ENCODE measurements at regions not wholly inside any gene's neighbourhood (a gene's known extent, or its start where the extent isn't known, plus 50 kb on each side); places are given as distances from the start of the nearest gene placed in this dataset.

DNA sequence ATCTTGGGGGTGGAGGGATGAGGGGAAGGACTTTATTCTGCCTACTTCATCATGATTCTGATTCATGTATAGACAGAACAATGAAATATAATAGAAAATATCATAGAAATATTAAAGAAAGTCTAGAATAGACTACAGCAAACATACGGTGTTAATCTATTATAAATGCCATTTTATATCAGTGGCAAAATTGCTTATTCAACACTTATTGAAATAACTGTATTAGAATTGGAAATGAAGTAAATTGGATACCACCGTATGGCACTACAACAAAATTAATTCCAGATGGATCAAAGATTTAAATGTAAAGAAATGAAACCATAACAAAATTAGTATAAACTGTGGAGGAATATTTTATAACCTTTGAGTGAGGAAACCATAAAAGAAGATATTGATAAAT is 213.3 kb upstream of the CTAGE1 start:
- Histone ChIP-seq H3K9me2 (replicated peaks; ENCODE audit: control insufficient read depth, low read length) (no peaks in the 10 kb centered on the region), H3F3A (ENCODE audit: control insufficient read depth, insufficient read depth) (no peaks in the 10 kb centered on the region), H3K79me2 (ENCODE audit: control insufficient read depth, low read length) (no peaks in the 10 kb centered on the region), H3K27ac (ENCODE audit: low read depth, low read length) (no peak overlapping the region), H3K27me3 (ENCODE audit: control insufficient read depth, low read length) (no peaks in the 10 kb centered on the region), H3K4me1 (ENCODE audit: control insufficient read depth, low read length) (no peaks in the 10 kb centered on the region), H4K20me1 (ENCODE audit: control insufficient read depth, insufficient read depth, low read depth, low read length) (no peaks in the 10 kb centered on the region), H3K9me3 (ENCODE audit: control insufficient read depth, insufficient read depth, low read length) (no peaks in the 10 kb centered on the region), H3K4me3 (ENCODE audit: low read length) (no peak overlapping the region), H3K4me2 (ENCODE audit: low read length) (no peak overlapping the region), H3K36me3 (ENCODE audit: control insufficient read depth, low read length) (no peaks in the 10 kb centered on the region)
- no peak for TF ChIP-seq EZH2phosphoT487 (IDR thresholded peaks at IDR 0.05; ENCODE audit: borderline replicate concordance, low read length)
- TF ChIP-seq, protein P1, sequence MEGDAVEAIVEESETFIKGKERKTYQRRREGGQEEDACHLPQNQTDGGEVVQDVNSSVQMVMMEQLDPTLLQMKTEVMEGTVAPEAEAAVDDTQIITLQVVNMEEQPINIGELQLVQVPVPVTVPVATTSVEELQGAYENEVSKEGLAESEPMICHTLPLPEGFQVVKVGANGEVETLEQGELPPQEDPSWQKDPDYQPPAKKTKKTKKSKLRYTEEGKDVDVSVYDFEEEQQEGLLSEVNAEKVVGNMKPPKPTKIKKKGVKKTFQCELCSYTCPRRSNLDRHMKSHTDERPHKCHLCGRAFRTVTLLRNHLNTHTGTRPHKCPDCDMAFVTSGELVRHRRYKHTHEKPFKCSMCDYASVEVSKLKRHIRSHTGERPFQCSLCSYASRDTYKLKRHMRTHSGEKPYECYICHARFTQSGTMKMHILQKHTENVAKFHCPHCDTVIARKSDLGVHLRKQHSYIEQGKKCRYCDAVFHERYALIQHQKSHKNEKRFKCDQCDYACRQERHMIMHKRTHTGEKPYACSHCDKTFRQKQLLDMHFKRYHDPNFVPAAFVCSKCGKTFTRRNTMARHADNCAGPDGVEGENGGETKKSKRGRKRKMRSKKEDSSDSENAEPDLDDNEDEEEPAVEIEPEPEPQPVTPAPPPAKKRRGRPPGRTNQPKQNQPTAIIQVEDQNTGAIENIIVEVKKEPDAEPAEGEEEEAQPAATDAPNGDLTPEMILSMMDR (IDR thresholded peaks at IDR 0.05; ENCODE audit: low read depth, low read length, poor library complexity, severe bottlenecking): no peak

DNA sequence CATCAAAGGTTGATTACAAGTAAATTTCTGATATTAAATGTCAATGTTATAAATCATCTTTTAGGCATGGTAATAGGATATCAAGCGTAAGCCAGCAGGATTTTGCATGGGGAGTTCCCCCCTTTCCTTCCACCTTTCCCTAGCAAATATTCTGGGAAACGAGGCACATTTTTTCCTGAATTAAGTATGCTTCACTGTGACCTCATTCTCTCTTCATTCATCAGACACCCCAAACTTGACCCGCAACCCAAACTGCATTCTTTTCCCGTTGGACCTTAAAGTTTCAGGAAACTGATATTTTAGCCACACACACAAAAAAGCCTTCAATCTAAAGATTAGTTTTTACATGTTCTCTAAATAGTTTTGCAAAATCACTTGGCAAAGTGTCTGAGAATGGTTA is 214.5 kb upstream of the CTAGE1 start:
- H3K4me3 ChIP-seq (ENCODE audit: low read length): no peak overlapping the region
- H3K4me1 ChIP-seq (ENCODE audit: control insufficient read depth, low read length): no peaks in the 10 kb centered on the region
- H3F3A ChIP-seq (ENCODE audit: control insufficient read depth, insufficient read depth): no peaks in the 10 kb centered on the region
- no peaks in the 10 kb centered on the region for H4K20me1 ChIP-seq (ENCODE audit: control insufficient read depth, insufficient read depth, low read depth, low read length)
- H3K27me3 ChIP-seq (ENCODE audit: control insufficient read depth, low read length): no peaks in the 10 kb centered on the region
- H3K9me3 ChIP-seq (ENCODE audit: control insufficient read depth, insufficient read depth, low read length): no peaks in the 10 kb centered on the region
- H3K9me2 ChIP-seq (replicated peaks; ENCODE audit: control insufficient read depth, low read length): no peaks in the 10 kb centered on the region
- TF ChIP-seq, protein P1 (IDR thresholded peaks at IDR 0.05; ENCODE audit: low read depth, low read length, poor library complexity, severe bottlenecking): no peak
- no peak for TF ChIP-seq EZH2phosphoT487 (IDR thresholded peaks at IDR 0.05; ENCODE audit: borderline replicate concordance, low read length)
- no peaks in the 10 kb centered on the region for H3K36me3 ChIP-seq (ENCODE audit: control insufficient read depth, low read length)
- no peaks in the 10 kb centered on the region for H3K79me2 ChIP-seq (ENCODE audit: control insufficient read depth, low read length)
- no peak overlapping the region for H3K27ac ChIP-seq (ENCODE audit: low read depth, low read length)
- H3K4me2 ChIP-seq (ENCODE audit: low read length): no peak overlapping the region

DNA sequence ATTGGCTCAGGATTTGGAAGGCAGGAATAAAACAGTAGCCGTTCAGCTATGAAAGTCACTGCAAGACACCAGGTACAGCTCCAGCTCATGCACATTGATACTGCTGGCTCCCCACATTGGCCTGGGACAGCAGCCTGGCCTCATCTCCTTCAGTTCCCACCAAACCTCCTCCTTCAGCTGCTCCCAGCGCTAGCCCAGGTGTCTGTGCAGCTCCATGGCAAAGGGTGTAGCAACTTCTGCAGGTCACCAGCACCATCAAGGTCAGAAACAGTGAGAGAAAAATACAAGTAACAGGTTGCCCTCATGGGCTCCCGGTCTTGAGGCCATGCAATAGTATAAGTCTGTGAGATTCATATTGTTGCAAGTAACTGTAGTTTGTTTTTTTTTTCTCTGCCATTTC is 216.7 kb upstream of the CTAGE1 start:
- Histone ChIP-seq H3F3A (ENCODE audit: control insufficient read depth, insufficient read depth) (no peaks in the 10 kb centered on the region), H3K4me2 (ENCODE audit: low read length) (no peak overlapping the region), H3K9me3 (ENCODE audit: control insufficient read depth, insufficient read depth, low read length) (no peaks in the 10 kb centered on the region), H3K27ac (ENCODE audit: low read depth, low read length) (no peak overlapping the region), H3K36me3 (ENCODE audit: control insufficient read depth, low read length) (no peaks in the 10 kb centered on the region), H3K79me2 (ENCODE audit: control insufficient read depth, low read length) (no peaks in the 10 kb centered on the region), H3K4me3 (ENCODE audit: low read length) (no peak overlapping the region), H3K27me3 (ENCODE audit: control insufficient read depth, low read length) (no peaks in the 10 kb centered on the region), H4K20me1 (ENCODE audit: control insufficient read depth, insufficient read depth, low read depth, low read length) (no peaks in the 10 kb centered on the region), H3K4me1 (ENCODE audit: control insufficient read depth, low read length) (no peaks in the 10 kb centered on the region), H3K9me2 (replicated peaks; ENCODE audit: control insufficient read depth, low read length) (no peaks in the 10 kb centered on the region)
- TF ChIP-seq, protein P1 (IDR thresholded peaks at IDR 0.05; ENCODE audit: low read depth, low read length, poor library complexity, severe bottlenecking): no peak
- TF ChIP-seq EZH2phosphoT487 (IDR thresholded peaks at IDR 0.05; ENCODE audit: borderline replicate concordance, low read length): no peak

DNA sequence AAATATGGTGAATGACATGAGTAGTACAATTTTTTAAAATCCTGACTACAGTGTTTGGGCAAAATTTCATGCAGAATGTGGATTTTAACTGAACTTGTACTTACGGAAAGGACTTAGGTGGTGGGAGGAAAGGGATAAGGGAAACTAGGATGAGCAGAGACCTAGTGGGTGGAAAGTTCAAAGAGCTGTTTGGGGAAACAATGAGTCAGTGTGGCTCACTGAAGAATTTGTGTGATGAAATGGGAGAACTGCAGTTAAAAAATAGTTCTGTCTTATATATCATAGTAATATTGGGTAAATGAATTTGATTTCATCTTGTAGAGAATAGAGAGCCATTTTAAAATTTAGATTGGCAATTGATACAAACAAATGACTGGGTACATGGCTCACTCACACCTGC is 220.1 kb upstream of the CTAGE1 start:
- no peaks in the 10 kb centered on the region for H3F3A ChIP-seq (ENCODE audit: control insufficient read depth, insufficient read depth)
- no peaks in the 10 kb centered on the region for H3K79me2 ChIP-seq (ENCODE audit: control insufficient read depth, low read length)
- no peaks in the 10 kb centered on the region for H3K4me1 ChIP-seq (ENCODE audit: control insufficient read depth, low read length)
- H3K36me3 ChIP-seq (ENCODE audit: control insufficient read depth, low read length): no peaks in the 10 kb centered on the region
- no peak overlapping the region for H3K4me2 ChIP-seq (ENCODE audit: low read length)
- H3K9me2 ChIP-seq (replicated peaks; ENCODE audit: control insufficient read depth, low read length): no peaks in the 10 kb centered on the region
- no peaks in the 10 kb centered on the region for H3K9me3 ChIP-seq (ENCODE audit: control insufficient read depth, insufficient read depth, low read length)
- H3K27me3 ChIP-seq (ENCODE audit: control insufficient read depth, low read length): no peaks in the 10 kb centered on the region
- H3K4me3 ChIP-seq (ENCODE audit: low read length): no peak overlapping the region
- H4K20me1 ChIP-seq (ENCODE audit: control insufficient read depth, insufficient read depth, low read depth, low read length): no peaks in the 10 kb centered on the region
- TF ChIP-seq EZH2phosphoT487 (IDR thresholded peaks at IDR 0.05; ENCODE audit: borderline replicate concordance, low read length): no peak
- TF ChIP-seq, protein P1 (IDR thresholded peaks at IDR 0.05; ENCODE audit: low read depth, low read length, poor library complexity, severe bottlenecking): no peak
- no peak overlapping the region for H3K27ac ChIP-seq (ENCODE audit: low read depth, low read length)

Data from DOHH2 (cell line).